Stimulated activated CD8-positive, alpha-beta memory T cell treated with anti-CD3 and anti-CD28 coated beads, Interleukin-7, amount 100 ng/mL, for 4 hours (primary cell): ENCODE measurements at regions not wholly inside any gene's neighbourhood (a gene's known extent, or its start where the extent isn't known, plus 50 kb on each side); places are given as distances from the start of the nearest gene placed in this dataset.

ENCODE experiments used
- DNase-seq, 2 donors: peaks; one replicate each; pipeline ENCODE4 v3.0.0-alpha.2; 2020; ENCODE audit warnings: low read depth in 2 of 2

DNA sequence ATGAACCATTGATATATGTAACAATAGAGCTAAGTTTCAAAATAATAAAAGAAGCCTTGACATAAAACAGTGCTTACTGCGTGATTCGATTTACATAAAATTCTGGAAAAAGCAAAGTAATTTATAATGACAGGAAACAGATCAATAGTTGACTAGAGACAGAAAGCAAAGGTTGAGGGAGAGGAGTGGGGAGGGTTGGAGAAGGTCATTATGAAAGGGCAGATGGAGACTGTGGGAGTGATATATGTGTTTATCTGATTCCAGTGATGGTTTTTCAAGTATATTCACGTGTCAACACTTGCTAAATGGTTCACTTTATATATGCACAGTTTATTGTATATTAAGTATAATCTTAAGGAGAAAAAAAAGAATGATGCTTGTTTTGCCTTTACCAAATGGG, 1885.7 kb upstream of the NUDT12 start:
- DNase-seq = no peak

DNA sequence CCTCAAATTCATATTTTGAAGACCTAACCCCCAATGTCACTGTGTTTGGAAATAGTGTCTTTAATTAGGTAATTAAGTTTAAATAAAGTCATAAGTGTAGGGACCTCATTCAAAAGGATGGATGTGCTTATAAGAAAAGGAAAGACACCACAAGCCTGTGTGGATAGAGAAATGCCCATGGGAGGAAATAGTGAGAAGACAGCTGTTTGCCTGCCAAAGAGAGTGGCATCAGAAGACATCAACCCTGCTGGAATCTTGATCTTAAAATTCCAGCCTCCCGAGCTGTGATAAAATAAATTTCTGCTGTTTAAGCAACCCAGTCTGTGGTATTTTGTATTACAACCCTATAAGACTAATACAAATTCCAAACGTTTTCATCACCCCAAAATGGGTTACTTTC, 1867.9 kb upstream of the NUDT12 start:
- DNase-seq = no peak

DNA sequence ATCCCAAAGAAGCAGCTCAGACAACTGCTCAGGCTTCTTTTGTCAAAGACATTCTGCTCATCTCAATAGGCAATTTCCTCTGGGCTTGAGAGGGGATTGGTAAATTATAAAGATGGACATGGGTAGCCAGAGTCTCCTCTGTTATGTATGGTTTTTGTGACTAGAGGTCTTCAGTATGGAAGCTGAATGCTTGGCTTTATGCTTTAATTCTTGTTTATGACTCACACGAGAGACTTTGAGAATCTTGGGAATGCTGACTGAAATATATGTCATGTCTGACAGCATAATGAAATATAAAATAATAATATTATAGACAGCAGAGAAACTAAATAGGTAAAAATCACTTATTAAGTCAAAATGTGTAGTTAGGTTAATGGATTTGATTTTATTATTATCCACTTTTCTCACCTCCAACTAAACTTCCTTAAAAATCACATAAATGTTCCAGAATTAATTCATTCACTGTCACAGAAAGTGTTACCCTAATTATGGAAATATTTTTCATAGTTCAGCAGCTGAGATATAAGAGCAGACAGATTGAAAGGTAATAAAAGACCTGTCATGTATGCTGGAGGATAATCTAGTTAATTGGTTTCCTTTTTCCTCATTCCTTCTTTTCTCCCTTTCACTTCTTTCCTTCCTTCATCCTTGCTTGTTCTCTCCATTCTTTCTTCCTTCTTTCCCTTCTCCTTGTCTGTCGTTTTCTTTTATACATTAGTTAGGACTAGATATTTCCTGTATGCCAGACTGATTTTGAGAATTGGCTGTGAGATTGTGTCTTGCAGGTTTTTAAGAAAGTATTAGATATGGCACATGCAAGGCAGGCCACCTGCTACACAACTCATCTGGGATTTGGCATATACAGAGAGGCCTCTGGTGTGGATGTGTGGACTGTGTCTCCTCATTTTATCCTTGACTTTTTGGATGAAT, 1866.1 kb upstream of the NUDT12 start:
- no peak for DNase-seq

DNA sequence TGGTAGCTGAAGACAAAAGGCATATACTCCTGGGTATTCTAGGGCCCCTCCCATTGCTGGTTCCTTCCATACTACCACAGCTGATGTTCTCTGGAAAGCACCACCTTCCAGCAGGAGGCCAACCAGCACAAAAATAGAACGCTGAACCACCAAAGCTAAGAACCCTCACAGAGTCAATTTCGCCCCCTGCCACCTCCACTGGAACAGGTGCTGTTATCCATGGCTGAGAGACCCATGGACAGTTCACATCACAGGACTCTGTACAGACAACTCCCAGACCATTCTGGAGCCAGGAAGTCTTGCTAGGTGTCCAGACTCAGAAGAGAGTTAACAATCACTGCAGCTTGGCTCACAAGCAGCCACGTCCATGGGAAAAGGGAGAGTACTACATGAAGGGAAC, 1851.5 kb upstream of the NUDT12 start:
- DNase-seq = no peak

DNA sequence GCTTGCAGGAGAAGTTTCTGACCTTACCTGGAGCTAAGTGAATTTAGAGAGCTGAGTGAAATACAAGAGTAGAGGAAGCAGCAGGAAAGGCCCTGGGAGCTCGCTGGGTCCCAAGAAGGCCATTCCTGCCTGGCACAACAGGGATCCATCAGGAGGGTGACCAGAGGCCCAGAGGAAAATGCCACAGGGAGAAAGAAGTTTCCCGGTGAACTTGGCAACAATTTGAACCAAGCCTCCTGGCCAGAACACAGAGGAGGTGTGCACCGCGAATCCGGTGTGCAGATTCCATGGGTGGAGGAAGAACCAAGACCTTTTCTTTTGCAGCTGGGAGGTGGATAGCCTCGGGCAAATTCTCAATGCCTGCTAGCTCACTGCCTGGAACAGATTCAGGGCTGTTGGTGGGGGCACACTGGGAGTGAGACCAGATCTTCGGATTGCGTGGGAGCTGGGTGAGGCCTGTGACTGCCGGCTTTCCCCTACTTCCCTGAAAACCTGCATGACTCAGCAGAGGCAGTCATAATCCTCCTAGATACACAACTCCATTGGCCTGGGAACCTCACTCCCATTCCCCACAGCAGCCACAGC, 1850.9 kb upstream of the NUDT12 start:
- DNase-seq = no peak

DNA sequence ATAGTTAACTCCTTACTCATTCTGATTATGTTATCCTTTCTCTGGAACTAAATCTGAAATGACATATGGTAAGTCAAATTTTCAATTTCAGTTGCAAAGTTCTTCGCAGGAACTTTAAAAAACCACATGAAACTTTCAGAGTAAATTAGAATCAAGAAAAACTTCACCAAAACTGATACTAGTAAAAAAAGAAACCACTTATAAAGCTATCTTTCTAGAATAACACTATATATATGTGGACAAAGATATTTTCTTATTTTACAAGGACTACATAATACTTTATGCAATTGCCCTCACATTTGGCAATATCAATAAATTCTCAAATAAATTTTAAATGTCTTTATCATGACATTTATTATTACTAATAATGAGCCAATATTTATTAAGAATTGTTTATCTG, 1847.1 kb upstream of the NUDT12 start:
- no peak for DNase-seq

DNA sequence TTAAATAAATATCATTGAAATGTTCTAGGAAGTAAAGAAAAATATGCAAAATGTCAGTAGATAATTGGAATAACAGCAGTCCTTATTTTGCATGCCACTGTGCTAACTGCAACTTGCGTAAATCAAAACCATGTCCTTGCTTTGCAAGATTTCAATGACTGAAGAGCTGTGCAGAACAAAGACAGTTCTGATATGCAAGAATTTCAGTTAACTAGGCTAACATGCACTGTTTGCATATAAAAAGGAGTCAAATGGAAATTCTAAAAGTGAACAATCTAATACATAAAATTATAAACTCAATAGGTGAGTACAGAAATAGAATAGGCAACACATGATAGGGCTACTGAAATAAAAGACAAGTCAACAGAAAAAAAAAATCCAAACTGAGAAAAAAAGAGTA, 1844.6 kb upstream of the NUDT12 start:
- DNase-seq = no peak

DNA sequence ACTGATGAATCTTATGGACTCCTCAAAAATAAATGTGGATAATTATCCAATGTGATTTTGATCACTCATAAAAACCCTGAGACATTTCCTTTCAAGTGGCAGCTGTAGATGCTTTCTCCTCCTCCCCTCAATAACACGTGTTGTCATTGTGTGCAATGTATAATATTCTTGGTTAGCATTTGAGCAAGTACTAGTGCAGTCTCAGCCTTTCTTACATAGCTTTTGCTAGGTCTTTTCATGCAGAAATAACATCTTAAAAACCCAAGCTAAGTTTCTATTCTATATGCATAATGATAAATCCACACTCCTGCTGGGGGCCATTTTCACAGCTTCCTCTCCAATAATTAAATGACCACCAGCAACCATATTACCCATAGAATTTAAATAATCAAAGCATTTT, 1835.2 kb upstream of the NUDT12 start:
- DNase-seq = no peak

DNA sequence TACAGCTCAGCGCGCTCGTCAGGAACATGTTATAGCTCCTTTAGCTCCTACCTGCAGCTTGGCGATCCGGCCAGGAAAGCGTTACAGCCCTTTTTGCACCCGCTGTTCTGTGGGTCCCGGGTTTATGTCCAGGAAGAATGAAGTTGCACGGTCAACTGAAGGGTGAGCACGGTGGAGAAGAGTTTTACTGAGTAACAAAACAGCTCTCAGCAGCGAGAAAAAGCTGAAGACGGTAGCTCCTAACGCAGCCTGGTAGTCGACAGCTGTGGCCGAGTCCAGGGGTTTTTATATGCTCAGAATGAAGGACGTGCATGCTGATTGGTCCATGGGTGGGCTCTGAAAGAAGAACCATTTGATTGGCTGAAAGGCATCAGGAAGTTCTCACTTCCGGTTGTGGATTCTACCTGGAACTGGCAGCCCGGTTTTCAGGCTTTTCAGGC, 1830.1 kb upstream of the NUDT12 start:
- no peak for DNase-seq

DNA sequence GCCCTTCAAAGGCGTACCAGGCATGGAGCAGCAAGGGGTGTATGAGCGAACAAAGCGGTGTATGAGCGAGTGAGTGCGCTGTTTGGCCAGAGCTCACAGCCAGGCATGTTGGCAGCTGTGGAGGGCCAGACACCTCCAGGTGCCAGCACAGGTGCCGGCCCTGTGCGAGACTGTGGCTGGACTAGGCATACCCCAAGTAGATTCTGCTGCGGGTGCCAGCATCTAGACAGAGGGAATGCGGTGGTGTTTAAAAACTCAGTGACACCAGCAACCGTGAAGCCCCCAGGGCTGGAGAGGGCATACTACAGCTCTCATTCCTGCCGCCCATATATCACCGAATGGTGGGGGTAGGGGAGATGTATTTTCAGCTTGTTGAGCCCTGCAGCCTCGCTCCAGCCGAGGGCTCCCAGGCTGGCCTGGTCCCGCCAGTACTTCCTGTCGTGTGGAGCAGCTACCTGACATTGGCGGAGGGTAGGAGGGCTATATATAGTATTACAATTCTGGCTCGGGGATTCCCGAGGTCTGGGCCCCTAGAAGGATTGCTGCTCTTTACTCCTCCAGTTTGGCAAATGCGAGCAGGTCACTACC, 1829.6 kb upstream of the NUDT12 start:
- DNase-seq = no peak

DNA sequence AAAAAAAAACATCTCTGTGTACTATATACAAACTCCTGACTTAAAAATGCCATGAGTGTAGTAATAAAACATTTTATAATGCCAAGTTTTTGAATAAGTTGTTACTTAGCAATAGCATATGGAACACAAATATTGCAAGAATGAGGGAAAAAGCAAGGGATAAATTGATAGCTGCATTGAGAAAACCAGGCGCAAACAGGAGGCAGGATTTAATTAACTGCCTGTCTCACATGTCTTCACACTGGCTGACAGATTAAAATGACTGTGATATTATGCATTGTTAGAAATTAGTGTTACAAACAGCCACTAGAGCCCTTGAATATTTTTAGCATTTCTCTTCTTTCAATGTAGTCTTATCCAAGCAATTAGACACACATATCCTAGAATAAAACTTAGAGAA, 1817.5 kb upstream of the NUDT12 start:
- no peak for DNase-seq

DNA sequence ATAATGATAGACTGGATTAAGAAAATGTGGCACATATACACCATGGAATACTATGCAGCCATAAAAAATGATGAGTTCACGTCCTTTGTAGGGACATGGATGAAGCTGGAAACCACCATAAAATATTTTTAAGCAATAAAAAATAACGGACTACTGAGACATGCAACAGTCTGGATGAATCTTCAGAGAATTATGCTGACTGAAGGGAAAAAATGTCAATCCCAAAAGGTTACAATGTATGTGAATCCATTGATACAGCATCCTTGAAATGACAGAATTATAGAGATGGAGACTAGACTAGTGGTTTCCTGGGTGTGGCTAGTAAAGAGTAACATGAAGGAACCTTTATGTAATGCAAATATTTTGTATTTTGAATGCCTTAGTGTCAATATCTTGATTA, 1808.6 kb upstream of the NUDT12 start:
- no peak for DNase-seq

DNA sequence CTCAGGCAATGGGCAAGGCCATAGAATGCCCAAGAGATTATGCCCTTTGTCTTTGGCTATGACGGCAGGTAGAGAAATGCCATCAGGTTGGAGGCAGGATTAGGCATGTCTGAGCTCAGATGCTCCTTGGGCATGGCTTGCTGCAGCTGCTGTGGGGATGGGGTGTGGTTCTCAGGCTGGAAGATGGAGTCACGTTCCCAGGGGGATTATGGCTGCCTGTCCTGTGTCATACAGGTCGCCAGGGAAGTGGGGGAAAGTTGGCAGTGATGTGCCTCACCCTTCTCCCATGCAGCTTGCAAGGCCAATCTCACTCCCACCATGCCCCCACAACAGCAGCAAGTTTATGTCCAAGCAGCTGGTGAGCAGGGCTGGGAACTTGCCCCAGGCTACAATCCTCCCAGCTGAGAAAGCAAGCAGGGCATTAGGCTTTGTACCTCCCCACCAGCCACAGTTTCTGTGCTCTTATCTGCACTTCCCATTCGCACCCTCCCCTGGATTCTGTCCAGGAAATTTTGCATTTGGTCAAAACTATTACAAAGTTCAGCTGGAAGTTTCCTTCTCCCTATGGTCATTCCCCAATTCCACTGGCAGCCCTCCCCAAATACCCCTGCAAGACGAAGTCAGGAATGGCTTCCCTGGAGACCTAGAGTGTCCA, 1788.0 kb upstream of the NUDT12 start:
- DNase-seq = no peak

DNA sequence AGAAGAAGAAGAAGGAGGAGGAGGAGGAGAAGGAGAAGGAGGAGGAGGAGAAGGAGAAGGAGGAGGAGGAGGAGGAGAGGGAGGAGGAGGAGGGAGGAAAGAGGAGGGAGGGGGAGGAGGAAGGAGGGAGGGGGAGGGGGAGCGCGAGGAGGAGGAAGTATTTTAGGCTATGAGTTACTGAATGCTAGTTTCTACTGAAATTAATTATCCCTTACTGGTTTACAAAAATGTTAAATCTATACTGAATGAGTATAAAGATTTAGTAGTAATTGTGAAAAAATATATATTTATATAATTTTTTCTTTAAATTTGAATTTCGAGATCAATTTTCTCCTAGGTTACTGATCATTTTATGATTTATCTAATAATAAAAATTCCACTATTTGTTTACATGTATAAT, 1769.0 kb upstream of the NUDT12 start:
- DNase-seq = no peak

DNA sequence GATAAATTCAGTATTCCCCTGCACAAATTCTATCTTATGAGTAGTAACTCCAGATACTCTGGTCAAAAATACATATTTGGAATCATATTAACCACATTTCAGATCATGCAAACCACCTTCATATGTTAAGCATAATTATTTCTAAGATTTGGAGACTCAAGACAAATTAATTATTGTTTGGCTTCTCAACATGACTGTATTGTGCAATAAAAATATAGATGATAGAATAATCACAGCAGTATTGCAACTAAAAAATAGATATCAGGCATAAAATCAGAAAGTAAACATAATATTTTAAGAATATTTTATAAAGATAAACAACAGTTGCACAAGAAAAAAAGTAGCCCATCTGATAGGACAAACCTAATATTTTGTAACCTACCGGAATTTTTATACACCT, 1767.6 kb upstream of the NUDT12 start:
- DNase-seq = no peak

DNA sequence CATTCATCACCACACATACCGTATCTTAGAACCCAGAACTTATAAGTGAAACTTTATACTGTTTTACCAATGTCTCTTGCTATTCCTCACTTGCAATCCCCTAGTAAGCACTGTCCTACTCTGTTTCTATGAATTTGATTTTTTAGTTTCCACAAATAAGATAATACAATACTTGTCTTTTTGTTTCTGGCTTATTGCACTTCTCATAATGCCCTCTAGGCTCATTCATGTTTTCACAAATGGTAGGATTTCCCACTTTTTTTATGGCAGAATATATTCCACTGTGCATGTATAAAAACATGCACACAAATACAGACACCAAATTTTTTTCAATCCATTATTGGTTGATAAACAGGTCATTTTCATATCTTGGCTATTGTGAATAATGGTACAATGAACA, 1742.3 kb upstream of the NUDT12 start:
- DNase-seq = no peak

DNA sequence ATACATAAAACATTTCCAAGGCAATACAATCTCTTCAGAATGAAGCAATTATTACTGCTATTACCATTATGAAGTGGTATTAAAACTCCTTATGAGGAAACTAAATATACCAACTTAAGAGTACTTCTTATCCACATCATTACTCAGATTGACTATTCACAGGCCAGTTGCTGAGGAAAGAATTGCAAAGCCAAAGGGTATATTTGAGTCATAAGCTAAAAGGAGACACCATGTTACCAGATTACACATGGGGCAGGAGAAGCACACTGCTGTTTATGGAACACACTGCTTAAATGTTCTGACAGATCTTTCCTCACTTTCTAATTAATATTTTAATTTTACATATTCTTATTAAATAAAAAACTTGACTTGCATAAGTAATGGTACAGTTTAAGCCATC, 1726.4 kb upstream of the NUDT12 start:
- DNase-seq = no peak

DNA sequence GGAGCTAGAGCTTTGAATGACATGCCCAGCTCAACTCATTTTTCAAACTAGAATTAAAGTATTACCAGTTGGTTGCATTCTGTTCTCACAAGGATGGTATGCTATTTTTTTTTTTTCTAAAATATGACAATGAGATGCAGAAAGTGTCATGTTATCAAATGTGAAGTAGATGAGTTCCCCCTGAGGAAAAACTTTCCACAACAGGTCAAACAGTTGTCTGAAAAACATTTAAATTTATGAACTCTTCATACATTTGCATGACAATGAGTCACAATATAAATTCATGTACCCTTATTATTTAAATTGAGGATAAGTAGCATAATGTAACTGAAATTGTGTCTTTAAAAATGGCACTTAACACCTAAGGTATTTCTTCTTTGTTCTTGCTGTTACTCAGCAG, 1720.5 kb upstream of the NUDT12 start:
- no peak for DNase-seq

DNA sequence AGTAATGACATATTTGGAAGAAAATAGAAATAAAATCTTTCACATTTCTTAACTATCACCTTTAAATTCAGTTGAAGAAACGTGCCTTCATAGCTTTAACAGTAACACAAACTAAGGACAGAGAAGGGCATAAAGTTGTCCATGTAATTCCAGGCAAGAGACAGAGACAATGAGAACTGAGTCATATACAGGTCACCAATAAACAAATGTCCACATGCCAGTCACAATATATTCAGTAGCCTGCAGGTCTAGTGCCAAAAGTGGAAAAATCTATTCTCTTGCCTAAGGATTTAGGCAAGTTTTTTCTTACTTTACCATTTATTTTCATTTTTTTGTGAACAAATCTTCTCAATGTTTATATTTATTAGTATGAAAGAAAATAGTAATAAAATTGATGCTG, 1711.5 kb upstream of the NUDT12 start:
- DNase-seq = no peak

DNA sequence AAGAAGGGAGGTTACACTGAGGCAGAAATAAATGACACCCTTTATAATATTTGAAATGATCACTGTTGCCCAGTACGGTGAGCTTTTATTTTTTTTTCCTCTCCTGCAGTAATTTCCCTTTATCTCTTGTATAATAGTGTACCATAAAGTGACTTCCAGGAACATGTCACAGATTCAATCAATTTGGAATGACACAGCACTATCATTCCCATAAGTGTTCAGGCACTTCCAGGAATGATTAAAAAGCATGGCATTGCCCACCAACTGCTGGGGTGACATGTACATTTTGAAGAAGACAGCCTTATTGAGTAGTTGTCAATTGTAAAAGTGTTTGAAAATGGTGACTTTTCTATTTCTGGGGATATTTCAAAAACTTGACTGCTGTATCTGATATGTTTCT, 1700.9 kb upstream of the NUDT12 start:
- DNase-seq = no peak

DNA sequence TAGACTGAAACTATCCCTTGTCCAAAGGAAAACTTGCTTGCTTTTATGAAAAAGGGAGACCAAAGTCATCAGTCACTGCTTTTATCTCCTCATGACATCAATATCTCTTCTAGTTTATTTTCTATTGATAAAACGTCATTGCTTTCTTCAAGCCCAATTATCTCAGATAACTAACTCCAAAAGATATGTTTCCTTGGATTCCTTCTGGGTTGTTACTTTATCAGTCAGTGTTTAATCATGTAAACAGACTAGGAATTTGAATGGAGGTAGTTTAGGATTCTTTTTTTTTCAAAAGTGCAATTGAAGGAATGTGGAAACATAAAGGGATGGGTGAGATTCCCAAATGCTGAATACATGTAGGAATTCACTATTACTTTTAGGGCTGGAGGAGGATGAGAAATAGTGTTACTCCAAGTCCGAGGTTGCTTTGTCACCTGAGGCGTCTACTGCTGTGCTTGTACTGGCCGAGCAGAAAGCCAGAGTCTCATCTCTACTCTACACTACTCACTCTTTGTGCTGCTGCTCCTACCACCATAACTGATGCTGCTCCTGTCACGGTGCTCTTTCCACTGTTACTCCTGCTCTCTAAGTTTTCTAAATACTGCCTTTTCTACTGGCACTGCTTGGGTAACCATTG, 1697.1 kb upstream of the NUDT12 start:
- DNase-seq = no peak

DNA sequence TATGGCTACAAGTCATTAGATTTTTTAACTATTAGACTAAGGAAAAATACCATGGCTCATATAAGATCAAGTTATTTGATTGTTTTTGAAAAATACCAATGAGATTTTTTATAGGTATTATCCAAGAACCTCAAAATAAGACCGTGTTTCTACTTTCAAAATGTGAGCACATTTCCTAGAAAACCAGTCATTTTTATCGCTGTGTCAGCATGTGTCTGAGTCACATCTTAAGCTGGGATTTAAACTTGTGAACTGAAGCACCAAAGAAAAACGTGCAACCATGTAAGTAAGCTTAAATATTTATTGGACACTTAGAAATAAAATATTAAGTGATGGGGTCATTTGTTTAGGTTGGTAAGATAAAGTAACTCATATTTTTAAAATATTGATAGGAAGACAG, 1676.0 kb upstream of the NUDT12 start:
- DNase-seq = no peak
